HepG2 (cell line): ENCODE measurements at regions not wholly inside any gene's neighbourhood (a gene's known extent, or its start where the extent isn't known, plus 50 kb on each side); places are given as distances from the start of the nearest gene placed in this dataset.
"Not testable (repeated sequence)": the region's sequence is repeated elsewhere in the genome, so short reads cannot be mapped to it uniquely, and the experiment has no call there.

Experiments used
- ATAC-seq: fragments of 200-7000 bp; cut with Tn5 transposase; 3 replicates; pipeline ENCODE4 v1.9.1; 2020; ENCODE audit warnings: mild to moderate bottlenecking, moderate library complexity
- BruUV-seq: library from RNA; stranded (reverse); fragments of 400-500 nt; replicated peaks from 2 replicates; lab custom pipeline; 2021; lab: Mats Ljungman, UMichigan
- CTCF ChIA-PET: fragments of 300-600 bp; formaldehyde crosslinking; extraction: SDS; loops from one replicate; lab custom pipeline; 2021; ENCODE audit warnings: low total read pairs, inconsistent platforms, low intra/inter-chr PET ratio; lab: Yijun Ruan, JAX
- POLR2A ChIA-PET: fragments of 350-600 bp; sonication (Branson Sonifier 250); formaldehyde crosslinking; loops from one replicate; lab custom pipeline; 2020; ENCODE audit warnings: antibody characterized with exemption, inconsistent platforms; lab: Yijun Ruan, JAX
- DNase-seq: peaks from one replicate; pipeline ENCODE4 v3.0.0-alpha.2; 2015; ENCODE audit warnings: low spot score
- FAIRE-seq: peaks from 3 replicates; lab custom pipeline; 2011; peaks lifted over from hg19 to GRCh38; lab: Jason Lieb, UNC
- H2AFZ ChIP-seq: one replicate; pipeline ENCODE4 v1.6.1; 2011; ENCODE audit warnings: low read length, inconsistent platforms
- H3K27ac ChIP-seq: fragments of 300-600 bp; 3 replicates; pipeline ENCODE4 v1.8.0; 2011; ENCODE audit warnings: mixed run types, mild to moderate bottlenecking, mixed read lengths, low read length, inconsistent platforms; ENCODE audit not compliant: insufficient read depth; ENCODE audit errors: extremely low read length
- H3K27me3 ChIP-seq, 2 experiments: fragments of 200-600 bp in 1 of 2; 2 replicates in 1 of 2; 3 replicates in 1 of 2; pipeline versions ENCODE4 v1.6.0 to v1.8.0; 2011; ENCODE audit warnings: low read length in 2 of 2, mild to moderate bottlenecking in 2 of 2, moderate library complexity in 2 of 2, inconsistent platforms in 1 of 2; ENCODE audit not compliant: insufficient read depth in 2 of 2, control insufficient read depth in 1 of 2
- H3K36me3 ChIP-seq, 2 experiments: fragments of 200-600 bp in 1 of 2; replicated peaks in 1 of 2; 2 replicates in 1 of 2; 3 replicates in 1 of 2; pipeline versions ENCODE4 v1.5.1 to v1.8.0; 2011; ENCODE audit warnings: low read length in 2 of 2, inconsistent platforms in 1 of 2; ENCODE audit not compliant: insufficient read depth in 2 of 2, control insufficient read depth in 1 of 2
- H3K4me1 ChIP-seq: 2 replicates; pipeline ENCODE4 v1.5.1; 2012; ENCODE audit warnings: low read length, inconsistent platforms; ENCODE audit not compliant: insufficient read depth
- H3K4me2 ChIP-seq: 2 replicates; pipeline ENCODE4 v1.6.0; 2011; ENCODE audit warnings: low read depth, low read length, inconsistent platforms
- H3K4me3 ChIP-seq, 3 experiments: fragments of 200-600 bp in 1 of 3; sonication (generic), shearing (Covaris generic) in 1 of 3; replicated peaks in 1 of 3; 2 replicates each; pipeline ENCODE4 v1.5.1; 2011 to 2016; ENCODE audit warnings: low read length in 3 of 3, inconsistent platforms in 2 of 3, low read depth in 2 of 3, mild to moderate bottlenecking in 2 of 3, control low read depth in 1 of 3, mixed read lengths in 1 of 3; ENCODE audit not compliant: insufficient read depth in 1 of 3
- H3K79me2 ChIP-seq: one replicate; pipeline ENCODE4 v1.6.1; 2011; ENCODE audit warnings: low read length, inconsistent platforms; ENCODE audit not compliant: insufficient read depth
- H3K9ac ChIP-seq: 2 replicates; pipeline ENCODE4 v1.6.0; 2011; ENCODE audit warnings: mild to moderate bottlenecking, low read depth, low read length, inconsistent platforms; ENCODE audit not compliant: insufficient read depth
- H3K9me3 ChIP-seq: 2 replicates; pipeline ENCODE4 v1.5.1; 2012; ENCODE audit warnings: mild to moderate bottlenecking, low read length
- H4K20me1 ChIP-seq: 2 replicates; pipeline ENCODE4 v1.6.0; 2011; ENCODE audit warnings: inconsistent platforms, mild to moderate bottlenecking, low read length, moderate library complexity; ENCODE audit not compliant: insufficient read depth
- CEBPB ChIP-seq: IDR thresholded peaks from 2 replicates; pipeline ENCODE4 v1.6.1; 2011; ENCODE audit warnings: low read depth, low read length, improper control_type of control experiment, borderline replicate concordance
- SAFB2 ChIP-seq: sonication (generic); formaldehyde crosslinking; IDR thresholded peaks from 2 replicates; pipeline ENCODE4 v1.5.1; 2020; ENCODE audit warnings: missing genetic modification reagents, low read depth, mild to moderate bottlenecking, borderline replicate concordance
- ZFP82 ChIP-seq: sonication (generic); formaldehyde crosslinking; IDR thresholded peaks from 2 replicates; pipeline ENCODE4 v1.5.1; 2020; ENCODE audit warnings: mild to moderate bottlenecking, missing genetic modification reagents, borderline replicate concordance
- ZNF781 ChIP-seq: sonication (generic); formaldehyde crosslinking; IDR thresholded peaks from 2 replicates; pipeline ENCODE4 v1.5.1; 2020; ENCODE audit warnings: borderline replicate concordance, mild to moderate bottlenecking, missing genetic modification reagents; ENCODE audit errors: not compliant biosample characterization
- whole genome bisulfite sequencing: methylation state at CpG from one replicate; pipeline ENCODE4 v1.1.6; 2017; ENCODE audit warnings: low lambda C conversion rate; 5-methylcytosine and 5-hydroxymethylcytosine counted together
- in situ Hi-C: cut with HindIII; loops from 2 replicates; pipeline ENCODE4 v1.10.0; 2017; ENCODE audit warnings: low pct_unique_long_range_greater_than_20kb; ENCODE audit not compliant: extremely low pct_ligation_motif_present
- intact Hi-C: fragments of 100-400 bp; cut with micrococcal nuclease; formaldehyde crosslinking; loops from one replicate; pipeline ENCODE4 v1.10.0; 2022; ENCODE audit not compliant: unreplicated experiment
- TF ChIP-seq, protein P1 (sequence below): sonication (generic); formaldehyde crosslinking; IDR thresholded peaks from 2 replicates; pipeline ENCODE4 v1.5.0; 2020; ENCODE audit warnings: missing genetic modification reagents

DNA sequence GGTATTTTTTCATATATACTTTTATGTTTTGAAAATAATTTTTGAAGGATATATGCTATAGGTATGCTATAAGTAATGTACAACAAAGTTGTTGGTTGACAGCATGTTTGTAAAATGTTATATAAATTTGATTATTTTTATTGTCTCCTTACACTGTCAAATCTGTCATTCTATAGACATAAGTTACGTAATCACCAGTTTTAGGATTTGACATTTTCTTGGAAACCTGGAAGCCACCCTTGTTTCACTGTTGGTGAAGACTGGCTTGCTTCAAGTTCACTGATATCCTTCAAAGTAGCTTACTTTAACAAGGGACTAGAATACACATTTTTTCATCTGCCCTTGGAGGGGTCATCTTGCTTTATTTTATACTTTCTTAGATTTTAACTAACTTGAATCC lies 1288.6 kb upstream of the EYS start:
- Histone ChIP-seq H4K20me1 (no peaks in the 10 kb centered on the region), H3K36me3 (no peaks in the 10 kb centered on the region), H3K9me3 (no peaks in the 10 kb centered on the region), H3K4me1 (no peaks in the 10 kb centered on the region), H3K4me2 (no peak overlapping the region), H3K79me2 (no peaks in the 10 kb centered on the region), H2AFZ (no peak overlapping the region), H3K9ac (no peak overlapping the region), H3K27ac (no peak overlapping the region), H3K27me3 (no peaks in the 10 kb centered on the region), H3K4me3 (no peak overlapping the region)
- no peak for ATAC-seq
- POLR2A ChIA-PET: no interaction called here
- no peak for DNase-seq
- TF ChIP-seq, protein P1, sequence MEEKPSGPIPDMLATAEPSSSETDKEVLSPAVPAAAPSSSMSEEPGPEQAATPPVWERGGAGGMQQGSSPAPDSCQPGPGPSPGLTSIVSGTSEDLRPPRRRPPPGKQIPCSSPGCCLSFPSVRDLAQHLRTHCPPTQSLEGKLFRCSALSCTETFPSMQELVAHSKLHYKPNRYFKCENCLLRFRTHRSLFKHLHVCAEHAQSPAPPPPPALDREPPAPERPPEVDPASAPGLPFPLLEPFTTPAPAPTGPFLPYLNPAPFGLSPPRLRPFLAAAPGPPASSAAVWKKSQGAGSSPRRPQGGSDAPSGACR (CRISPR knock-in tag): no peak
- no peak for TF ChIP-seq SAFB2 (CRISPR knock-in tag)
- TF ChIP-seq CEBPB: peak; percentile 61; the same call in 1 of the 2 replicates
- TF ChIP-seq ZFP82 (CRISPR knock-in tag): no peak
- TF ChIP-seq ZNF781 (CRISPR knock-in tag): no peak
- intact Hi-C loops: no loop called here
- no peak for FAIRE-seq
- in situ Hi-C loops: no loop called here
- BruUV-seq: no TSS peak
- 28% methylated on average over 1 of the region's 1 CpG for WGBS
- CTCF ChIA-PET: no interaction called here

DNA sequence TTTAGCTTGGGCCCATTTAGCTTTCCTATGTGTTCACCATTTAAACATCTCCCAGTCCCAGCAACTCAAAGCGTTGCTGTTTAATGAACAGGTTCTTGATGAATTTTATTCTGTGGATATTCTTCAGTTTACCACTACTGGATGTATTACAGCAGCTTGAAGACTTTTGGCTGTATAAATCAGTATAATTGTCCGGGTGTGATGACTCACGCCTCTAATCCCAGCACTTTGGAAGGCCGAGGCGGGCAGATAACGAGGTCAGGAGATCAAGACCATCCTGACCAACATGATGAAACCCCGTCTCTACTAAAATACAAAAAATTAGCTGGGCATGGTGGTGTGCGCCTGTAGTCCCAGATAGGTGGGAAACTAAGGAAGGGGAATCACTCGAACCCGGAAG lies 1286.7 kb upstream of the EYS start:
- H2AFZ ChIP-seq, H3K4me3 ChIP-seq, in situ Hi-C loops, H3K36me3 ChIP-seq, BruUV-seq, H3K9ac ChIP-seq, H3K4me1 ChIP-seq, H3K9me3 ChIP-seq, ATAC-seq, H3K27ac ChIP-seq, CTCF ChIA-PET, intact Hi-C loops, POLR2A ChIA-PET, DNase-seq, FAIRE-seq, H3K4me2 ChIP-seq, H3K79me2 ChIP-seq, H4K20me1 ChIP-seq, H3K27me3 ChIP-seq: not testable (repeated sequence)
- 3% methylated on average over 10 of the region's 10 CpGs for WGBS
